Right ventricle myocardium superior (tissue), 1 donor: ENCODE measurements at regions not wholly inside any gene's neighbourhood (a gene's known extent, or its start where the extent isn't known, plus 50 kb on each side); places are given as distances from the start of the nearest gene placed in this dataset.
"Not testable (repeated sequence)": the region's sequence is repeated elsewhere in the genome, so short reads cannot be mapped to it uniquely, and the experiment has no call there.

Source experiments
- ATAC-seq: fragments of 200-7000 bp; cut with Tn5 transposase; one replicate; pipeline ENCODE4 v1.9.1; 2020; ENCODE audit warnings: mild to moderate bottlenecking; ENCODE audit not compliant: poor library complexity
- DNase-seq: peaks from one replicate; pipeline ENCODE4 v3.0.0-alpha.2; 2020
- intact Hi-C: fragments of 100-400 bp; cut with DNase I; formaldehyde crosslinking; loops from one replicate; pipeline ENCODE4 v1.11.2; 2022
- donor health status: DM: no; HTN: yes; CAD: no; lungs with severe emphysema.

DNA sequence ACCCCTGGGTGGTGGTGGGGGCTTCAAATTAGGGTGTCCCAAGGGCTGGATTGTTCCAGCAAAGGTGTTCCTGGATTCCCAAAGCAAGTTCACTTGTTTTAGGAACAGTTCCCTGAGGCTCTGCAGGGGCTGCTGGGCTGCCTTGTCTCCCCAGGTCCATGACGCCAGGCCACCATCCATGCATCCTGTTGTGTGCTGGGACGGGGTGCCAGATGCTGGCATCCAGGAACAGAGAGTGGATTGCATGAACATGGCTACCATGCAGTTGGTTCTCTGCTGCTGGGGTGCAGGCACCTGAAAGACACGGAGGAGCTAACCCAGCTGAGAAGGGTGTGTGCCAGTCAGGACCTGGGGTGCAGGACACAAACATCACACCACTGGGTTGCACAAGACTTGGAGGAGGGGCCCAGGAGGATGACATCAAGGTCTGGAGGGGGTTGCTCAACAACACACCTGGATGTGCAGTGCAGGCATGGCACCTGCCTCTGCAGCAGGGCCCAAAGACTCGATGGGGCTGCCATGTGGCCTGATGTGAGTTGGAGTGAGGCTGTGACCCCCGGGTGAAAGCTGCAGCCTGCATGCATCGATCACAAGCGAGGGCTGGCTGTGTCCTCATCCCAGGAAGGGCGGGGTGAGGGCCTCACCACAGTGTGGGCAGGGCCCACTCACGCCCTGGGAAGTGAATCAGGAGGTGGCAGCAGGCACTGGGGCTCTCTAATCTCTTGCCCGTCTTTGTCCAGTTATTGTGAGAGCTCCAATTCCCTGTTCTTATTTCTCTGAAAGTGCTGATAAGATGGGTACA lies 74.0 kb upstream of the CLDN5 start:
- intact Hi-C loops: no loop called here
- ATAC-seq: no peak

GRCh38 chr22:19599004-19599403 lies 74.8 kb upstream of the CLDN5 start:
- intact Hi-C loops: no loop called here
- ATAC-seq (no peak), DNase-seq (no peak)

More for the DNA sequence above, 74.0 kb upstream of the CLDN5 start:
- DNase-seq: no peak

DNA sequence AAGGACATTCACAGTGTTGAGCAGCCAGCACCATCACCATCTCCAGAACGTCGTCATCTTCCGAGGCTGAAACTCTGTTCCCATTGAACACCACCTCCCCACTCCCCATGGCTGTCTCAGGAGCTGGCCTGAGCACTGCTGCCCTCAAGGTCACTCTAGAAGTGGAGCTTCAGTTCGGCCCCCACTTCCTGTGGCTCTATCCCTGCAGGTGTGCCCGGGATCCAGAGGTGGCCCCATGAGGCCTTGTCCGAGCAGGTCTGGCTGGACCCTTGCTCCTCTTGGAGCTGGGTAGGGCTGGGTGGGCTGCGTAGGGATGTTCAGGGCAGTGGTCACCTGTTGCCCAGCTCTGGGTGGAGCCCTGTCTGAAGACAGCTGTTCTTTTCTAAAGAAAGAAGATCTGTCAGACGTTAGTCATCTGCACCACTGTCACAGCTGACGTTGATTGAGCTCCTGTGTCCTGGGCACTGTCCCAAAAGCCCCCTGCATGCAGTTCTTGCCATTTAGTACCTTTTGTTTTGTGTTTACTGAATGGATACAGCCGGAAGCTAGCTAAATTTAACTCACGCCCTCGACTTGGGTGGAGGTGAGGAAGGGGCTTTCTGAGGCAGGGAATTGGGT lies 75.5 kb upstream of the CLDN5 start:
- ATAC-seq (no peak), DNase-seq (no peak)
- intact Hi-C loops: no loop called here

GRCh38 chr22:19603346-19603745 lies 79.1 kb upstream of the CLDN5 start:
- intact Hi-C loops, DNase-seq, ATAC-seq: not testable (repeated sequence)

DNA sequence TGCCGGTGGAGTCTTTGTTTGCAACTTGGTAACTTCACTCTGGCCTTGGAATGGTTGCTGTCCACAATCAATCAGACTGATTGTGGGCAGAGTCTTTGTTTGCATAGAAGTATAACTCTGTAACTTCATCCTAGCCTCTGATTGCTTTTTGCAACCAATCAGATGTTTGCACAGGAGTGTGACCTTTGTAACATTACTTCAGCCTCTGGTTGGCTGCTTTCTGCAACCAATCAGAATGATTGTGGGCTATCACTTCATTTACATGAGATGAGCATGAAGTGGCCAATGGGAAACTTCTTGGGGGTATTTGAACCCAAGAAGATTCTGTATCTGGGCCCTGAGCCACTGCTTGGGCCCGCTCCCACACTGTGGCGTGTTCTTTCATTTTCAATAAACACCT lies 79.6 kb upstream of the CLDN5 start:
- intact Hi-C loops: no loop called here
- ATAC-seq (no peak), DNase-seq (no peak)

DNA sequence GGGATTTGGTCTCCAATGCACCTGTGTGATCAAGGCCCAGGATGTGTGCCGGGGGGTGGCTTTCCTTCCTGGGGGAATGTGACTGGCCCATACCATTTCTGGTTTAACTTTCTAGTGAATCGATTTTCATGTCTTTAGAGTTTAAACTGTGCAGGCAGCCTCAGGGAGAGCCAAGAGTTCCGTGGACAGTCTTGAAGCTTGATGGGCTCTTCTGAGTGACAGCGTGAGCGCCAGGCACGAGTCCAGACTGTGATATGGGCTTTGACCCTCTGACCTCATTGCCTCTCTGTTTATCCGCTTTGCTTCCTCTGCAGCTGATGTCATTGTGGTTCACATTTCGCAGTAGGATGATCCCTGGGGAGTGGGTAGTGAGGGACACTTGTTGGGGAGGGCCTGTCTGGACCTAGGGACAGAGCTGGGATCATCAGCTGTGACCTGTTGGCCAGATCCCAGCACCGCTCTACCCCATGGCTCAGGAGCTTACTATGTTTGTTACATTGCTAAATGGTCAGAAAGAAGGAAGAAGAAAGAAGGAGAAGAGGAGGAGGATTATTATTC lies 80.6 kb upstream of the CLDN5 start:
- DNase-seq: no peak
- ATAC-seq: peak; percentile 20
- intact Hi-C loops: no loop called here

DNA sequence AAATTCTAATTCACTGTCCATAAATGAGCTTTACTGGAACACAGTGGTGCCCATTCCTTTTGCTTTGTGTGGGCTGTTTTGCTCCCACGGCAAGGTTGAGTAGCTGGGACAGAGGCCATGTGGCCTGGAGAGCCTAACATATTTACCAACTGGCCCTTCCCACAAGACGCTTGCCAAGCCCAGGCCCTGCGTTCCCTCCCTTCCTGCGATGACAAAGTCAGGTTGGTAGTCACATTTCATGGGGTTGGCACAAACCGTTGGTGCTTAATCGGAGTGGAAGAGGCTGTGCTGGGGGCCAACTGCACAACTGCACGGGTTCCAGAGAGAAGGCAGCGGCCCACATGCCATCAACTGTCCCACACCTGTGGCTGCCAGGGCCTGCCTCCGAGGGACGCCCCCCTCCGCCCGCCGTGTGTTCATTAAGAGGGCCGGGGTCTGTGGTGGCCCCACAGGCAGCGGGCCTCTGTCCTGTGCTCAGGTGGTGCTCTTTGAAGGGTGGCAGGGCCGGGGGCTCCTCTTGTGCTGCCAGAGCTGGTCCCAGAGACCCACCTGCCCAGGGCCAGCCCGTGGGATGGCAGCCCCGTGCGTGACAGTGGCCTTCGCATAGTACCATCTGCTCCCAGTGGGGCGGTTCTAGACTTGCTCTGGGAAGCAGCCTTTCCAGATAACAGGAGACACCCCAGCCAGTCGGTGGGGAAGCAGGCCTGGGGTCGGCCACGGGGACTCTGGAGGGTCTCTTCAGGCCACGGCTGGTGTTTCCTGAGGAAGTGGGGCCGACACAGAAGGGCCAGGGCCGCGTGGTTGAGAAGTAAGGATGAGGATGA lies 81.5 kb upstream of the CLDN5 start:
- ATAC-seq (no peak), DNase-seq (no peak)
- intact Hi-C loops: no loop called here

GRCh38 chr22:19606332-19607191 lies 82.4 kb upstream of the CLDN5 start:
- DNase-seq: no peak
- no peak for ATAC-seq
- intact Hi-C loops: no loop called here

DNA sequence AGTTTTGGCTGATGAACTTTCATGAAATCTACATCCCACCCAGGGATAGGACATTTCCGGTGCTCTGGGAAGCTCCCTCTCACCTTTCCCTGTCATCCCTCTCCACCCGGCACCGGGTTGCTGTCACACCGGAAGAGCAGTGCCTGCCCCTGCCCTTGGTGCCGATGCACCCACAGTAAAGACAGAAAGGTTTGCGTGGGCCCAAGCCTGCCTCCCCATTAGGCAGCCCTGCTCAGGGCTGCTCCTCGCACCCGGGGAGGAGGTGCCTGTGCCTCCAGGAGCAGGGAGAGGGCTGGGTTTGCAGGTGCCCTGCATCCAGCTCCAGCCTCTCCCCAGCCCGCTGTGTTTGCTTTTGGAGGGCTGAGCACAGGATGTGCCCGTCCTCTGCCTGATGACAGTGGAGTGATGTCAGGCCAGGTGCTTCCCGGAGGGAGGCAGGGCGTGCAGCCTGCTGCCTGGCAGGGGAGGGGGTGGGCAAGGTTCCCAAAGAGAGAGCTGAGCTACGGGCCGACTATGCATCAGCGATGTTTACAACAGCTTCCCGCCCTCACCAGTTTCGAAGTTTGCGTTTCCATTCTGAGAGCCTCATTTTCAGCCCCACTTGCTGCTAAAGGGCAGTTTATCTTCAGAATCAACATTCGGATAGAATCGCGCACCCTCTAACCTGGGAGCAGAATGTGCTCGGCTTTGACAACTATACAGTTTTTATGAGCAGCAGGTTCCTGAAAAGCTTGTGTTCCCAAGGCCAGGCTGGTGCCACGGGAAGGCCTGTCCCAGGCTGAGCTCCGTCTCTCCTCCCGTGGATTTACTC lies 83.2 kb upstream of the CLDN5 start:
- no peak for DNase-seq
- no peak for ATAC-seq
- intact Hi-C loops: no loop called here

DNA sequence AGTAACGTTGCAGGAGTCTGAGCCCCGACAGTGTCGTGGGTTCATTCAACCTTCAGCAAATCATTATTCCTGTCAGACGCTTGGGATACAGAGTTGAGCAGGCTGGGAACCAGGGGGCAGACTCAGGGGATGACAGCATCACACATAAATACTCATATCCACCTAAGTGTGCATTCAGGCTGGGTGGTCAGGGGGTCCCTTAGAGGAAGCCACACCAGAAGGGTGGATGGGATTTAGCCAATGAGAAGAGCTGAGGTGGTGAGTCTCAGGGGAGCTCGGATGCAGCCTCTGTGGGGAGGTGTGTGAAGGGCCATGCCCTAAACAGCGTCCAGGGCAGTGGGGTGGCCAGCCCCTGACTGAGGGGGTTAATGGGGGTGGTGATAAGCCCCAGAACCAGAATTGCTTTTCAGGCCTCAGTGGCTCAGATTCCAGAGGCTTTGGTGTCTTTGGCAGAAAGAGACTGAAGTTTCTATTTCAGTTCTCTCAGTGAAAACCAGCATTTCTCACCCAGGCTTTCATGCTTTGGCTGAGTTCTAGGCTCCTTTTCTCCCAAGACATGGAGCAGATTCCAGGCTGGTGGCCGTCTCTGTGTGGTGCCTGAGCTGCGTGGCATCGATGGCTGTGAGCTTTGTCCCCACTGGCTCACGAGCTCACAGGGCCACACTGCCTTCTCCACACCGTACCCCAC lies 83.9 kb upstream of the CLDN5 start:
- DNase-seq: no peak
- intact Hi-C loops: no loop called here
- ATAC-seq: no peak

DNA sequence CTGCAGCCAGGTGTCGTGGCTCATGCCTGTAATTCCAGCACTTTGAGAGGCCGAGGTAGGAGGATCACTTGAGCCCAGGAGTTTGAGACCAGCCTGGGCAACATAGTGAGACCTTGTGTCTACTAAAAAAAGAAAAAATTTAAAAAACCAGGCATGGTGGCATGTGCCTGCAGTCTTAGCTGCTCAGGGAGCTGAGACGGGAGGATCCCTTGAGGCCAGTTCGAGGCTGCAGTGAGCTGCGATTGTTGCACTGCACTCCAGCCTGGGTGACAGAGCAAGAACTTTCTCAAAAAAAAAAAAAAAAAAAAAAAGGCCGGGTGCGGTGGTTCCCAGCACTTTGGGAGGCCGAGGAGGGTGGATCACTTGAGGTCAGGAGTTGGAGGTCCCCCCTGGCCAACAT lies 85.5 kb upstream of the CLDN5 start:
- ATAC-seq, DNase-seq, intact Hi-C loops: not testable (repeated sequence)

GRCh38 chr22:19610518-19611253 lies 86.5 kb upstream of the CLDN5 start:
- intact Hi-C loops: no loop called here
- no peak for ATAC-seq
- no peak for DNase-seq

DNA sequence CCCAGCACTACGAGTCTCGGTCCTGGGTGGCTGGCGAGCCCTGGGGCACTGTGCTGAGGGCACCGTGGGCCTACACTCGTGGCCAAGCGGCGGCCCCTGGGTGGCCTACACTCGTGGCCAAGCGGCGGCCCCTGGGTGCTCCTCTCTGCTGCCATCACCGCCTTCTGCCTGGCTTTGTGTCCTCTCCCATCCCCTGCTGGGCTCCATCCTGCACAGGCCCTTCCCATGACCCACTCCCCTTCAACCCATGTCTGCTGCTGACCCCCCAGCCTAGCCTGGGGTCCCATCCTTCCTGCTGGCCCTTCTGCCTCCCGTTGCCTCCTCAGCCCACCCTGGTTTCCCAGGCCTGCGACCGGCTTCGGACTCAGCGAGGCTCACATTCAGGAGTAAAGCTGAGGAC lies 87.4 kb upstream of the CLDN5 start:
- no peak for ATAC-seq
- no peak for DNase-seq
- intact Hi-C loops: no loop called here

GRCh38 chr22:19612866-19613572 lies 88.8 kb upstream of the CLDN5 start:
- DNase-seq (no peak), ATAC-seq (no peak)
- intact Hi-C loops: no loop called here

DNA sequence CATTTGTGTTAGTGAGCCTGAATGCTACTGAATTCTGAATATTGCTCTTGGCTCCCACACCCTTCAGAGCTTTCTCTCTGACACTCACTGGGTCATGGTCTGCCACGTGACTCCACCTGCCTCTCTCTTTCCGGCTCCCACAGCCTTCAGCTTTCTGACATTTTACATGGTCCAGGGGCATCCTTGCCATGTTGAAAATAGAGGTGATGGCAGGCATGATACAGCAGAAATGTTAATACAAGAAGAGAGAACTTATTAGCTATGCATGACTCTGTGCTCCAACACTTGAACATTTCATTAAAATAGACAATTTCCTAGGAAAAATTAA lies 90.3 kb upstream of the CLDN5 start:
- no peak for ATAC-seq
- no peak for DNase-seq
- intact Hi-C loops: no loop called here

DNA sequence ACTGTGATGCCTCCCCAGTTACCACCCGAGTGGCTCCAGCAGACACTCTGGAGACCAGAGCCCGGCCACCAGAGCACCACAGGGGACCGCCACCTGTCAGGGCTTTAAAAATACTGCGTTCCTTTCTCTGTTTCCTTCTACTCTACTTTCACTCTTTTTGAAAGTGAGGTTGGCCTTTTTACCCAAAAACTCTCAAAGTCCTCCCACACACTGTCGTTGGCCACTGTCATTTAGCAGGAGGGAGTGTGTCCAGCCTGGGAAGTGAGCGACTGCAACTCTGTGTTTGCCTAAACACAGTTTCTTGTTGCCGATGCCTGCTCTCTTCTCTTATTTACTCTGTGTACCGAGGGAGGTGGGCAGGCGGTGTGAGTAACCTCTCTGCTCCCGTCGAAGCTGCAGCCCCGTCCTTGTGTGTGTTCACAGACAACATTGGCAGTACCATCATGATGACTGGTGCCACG lies 90.8 kb upstream of the CLDN5 start:
- no peak for ATAC-seq
- no peak for DNase-seq
- intact Hi-C loops: no loop called here
